IMR-90 (cell line): ENCODE measurements at regions not wholly inside any gene's neighbourhood (a gene's known extent, or its start where the extent isn't known, plus 50 kb on each side); places are given as distances from the start of the nearest gene placed in this dataset.

ENCODE experiments used
- ATAC-seq: fragments of 200-7000 bp; cut with Tn5 transposase; 2 replicates; pipeline ENCODE4 v1.9.1; 2020; ENCODE audit warnings: low read depth, mild to moderate bottlenecking, moderate library complexity
- BruUV-seq: library from RNA; stranded (reverse); fragments of 400-500 nt; replicated peaks from 2 replicates; lab custom pipeline; 2021; lab: Mats Ljungman, UMichigan
- CTCF ChIA-PET: fragments of 300-600 bp; formaldehyde crosslinking; extraction: SDS; loops from one replicate; lab custom pipeline; 2021; ENCODE audit warnings: antibody characterized with exemption; lab: Yijun Ruan, JAX
- POLR2A ChIA-PET: fragments of 300-600 bp; sonication (Branson Sonifier 250); formaldehyde crosslinking; loops from one replicate; lab custom pipeline; 2022; ENCODE audit warnings: antibody characterized with exemption; ENCODE audit not compliant: unreplicated experiment; lab: Charles Lee
- DNase-seq: peaks from one replicate; pipeline ENCODE4 v3.0.0; 2013
- H2AFZ ChIP-seq: replicated peaks from 2 replicates; pipeline ENCODE3; 2013; ENCODE audit warnings: low read length, mild to moderate bottlenecking; ENCODE audit not compliant: poor library complexity
- H2AK5ac ChIP-seq: 2 replicates; pipeline ENCODE4 v1.6.1; 2013; ENCODE audit warnings: low read depth, low read length, inconsistent platforms
- H2AK9ac ChIP-seq: replicated peaks from 2 replicates; pipeline ENCODE3; 2013; ENCODE audit warnings: mild to moderate bottlenecking, low read depth, low read length, moderate library complexity; ENCODE audit not compliant: poor library complexity
- H2BK120ac ChIP-seq: 2 replicates; pipeline ENCODE4 v1.6.1; 2013; ENCODE audit warnings: low read depth, low read length, inconsistent platforms
- H2BK15ac ChIP-seq: 3 replicates; pipeline ENCODE4 v1.6.1; 2013; ENCODE audit warnings: low read depth, low read length, inconsistent platforms
- H2BK20ac ChIP-seq: 2 replicates; pipeline ENCODE4 v1.6.1; 2013; ENCODE audit warnings: low read depth, mild to moderate bottlenecking, inconsistent platforms, low read length, moderate library complexity
- H2BK5ac ChIP-seq: 2 replicates; pipeline ENCODE4 v1.6.1; 2013; ENCODE audit warnings: mild to moderate bottlenecking, low read depth, low read length, inconsistent platforms; ENCODE audit not compliant: poor library complexity, severe bottlenecking
- H3K14ac ChIP-seq: replicated peaks from 2 replicates; pipeline ENCODE4 v1.6.1; 2013; ENCODE audit warnings: low read depth, low read length, inconsistent platforms
- H3K18ac ChIP-seq: 2 replicates; pipeline ENCODE4 v1.6.1; 2013; ENCODE audit warnings: low read depth, low read length, control low read depth
- H3K23ac ChIP-seq: 2 replicates; pipeline ENCODE4 v1.6.1; 2013; ENCODE audit warnings: low read depth, low read length, inconsistent platforms
- H3K27ac ChIP-seq: 2 replicates; pipeline ENCODE4 v1.5.1; 2013; ENCODE audit warnings: mild to moderate bottlenecking, control low read depth, low read length; ENCODE audit not compliant: insufficient read depth
- H3K27me3 ChIP-seq: 2 replicates; pipeline ENCODE4 v1.6.1; 2013; ENCODE audit warnings: low read length; ENCODE audit not compliant: control insufficient read depth, insufficient read depth
- H3K36me3 ChIP-seq: 2 replicates; pipeline ENCODE4 v1.6.1; 2013; ENCODE audit warnings: low read length, mixed read lengths; ENCODE audit not compliant: control insufficient read depth, insufficient read depth
- H3K4ac ChIP-seq: 2 replicates; pipeline ENCODE4 v1.6.1; 2013; ENCODE audit warnings: low read depth, low read length, inconsistent platforms
- H3K4me1 ChIP-seq: 2 replicates; pipeline ENCODE4 v1.6.1; 2013; ENCODE audit warnings: low read length, mixed read lengths; ENCODE audit not compliant: control insufficient read depth, insufficient read depth
- H3K4me2 ChIP-seq: 2 replicates; pipeline ENCODE4 v1.6.1; 2013; ENCODE audit warnings: low read depth, mild to moderate bottlenecking, control low read depth, low read length, moderate library complexity
- H3K4me3 ChIP-seq: 2 replicates; pipeline ENCODE4 v1.5.1; 2013; ENCODE audit warnings: low read depth, mild to moderate bottlenecking, control low read depth, low read length, moderate library complexity; ENCODE audit not compliant: insufficient read depth
- H3K56ac ChIP-seq: 2 replicates; pipeline ENCODE4 v1.6.1; 2013; ENCODE audit warnings: low read length, inconsistent platforms; ENCODE audit not compliant: insufficient read depth; ENCODE audit errors: extremely low read depth
- H3K79me1 ChIP-seq, 2 experiments: 2 replicates each; pipeline ENCODE4 v1.6.1; 2013; ENCODE audit warnings: low read length in 2 of 2, inconsistent platforms in 1 of 2, low read depth in 1 of 2
- H3K9ac ChIP-seq: 2 replicates; pipeline ENCODE4 v1.6.1; 2013; ENCODE audit warnings: low read depth, low read length, control low read depth
- H3K9me1 ChIP-seq: 2 replicates; pipeline ENCODE4 v1.6.1; 2013; ENCODE audit warnings: low read length, inconsistent platforms; ENCODE audit not compliant: insufficient read depth
- H3K9me3 ChIP-seq: 2 replicates; pipeline ENCODE4 v1.6.1; 2013; ENCODE audit warnings: low read length; ENCODE audit not compliant: control insufficient read depth, insufficient read depth
- H4K20me1 ChIP-seq: 2 replicates; pipeline ENCODE4 v1.6.1; 2013; ENCODE audit warnings: low read length, inconsistent platforms; ENCODE audit not compliant: insufficient read depth
- H4K5ac ChIP-seq: 2 replicates; pipeline ENCODE4 v1.6.1; 2013; ENCODE audit warnings: mild to moderate bottlenecking, low read depth, low read length, control low read depth
- H4K8ac ChIP-seq, 2 experiments: 2 replicates each; pipeline ENCODE4 v1.6.1; 2013; ENCODE audit warnings: low read depth in 2 of 2, low read length in 2 of 2, control low read depth in 1 of 2, inconsistent platforms in 1 of 2
- H4K91ac ChIP-seq: 2 replicates; pipeline ENCODE4 v1.6.1; 2013; ENCODE audit warnings: low read depth, low read length, inconsistent platforms; ENCODE audit not compliant: insufficient read depth
- CHD1 ChIP-seq: IDR thresholded peaks from 2 replicates; pipeline ENCODE4 v1.6.1; 2012; ENCODE audit warnings: low read depth, low read length, improper control_type of control experiment
- MXI1 ChIP-seq: IDR thresholded peaks from 2 replicates; pipeline ENCODE4 v1.6.1; 2012; ENCODE audit warnings: low read depth, mild to moderate bottlenecking, low read length, moderate library complexity, borderline replicate concordance
- SMC3 ChIP-seq: fragments of 150-350 bp; IDR thresholded peaks from 2 replicates; pipeline ENCODE4 v1.6.1; 2016; ENCODE audit warnings: low read depth, mild to moderate bottlenecking, antibody characterized with exemption, low read length, moderate library complexity
- USF2 ChIP-seq: fragments of 150-350 bp; IDR thresholded peaks from 2 replicates; pipeline ENCODE4 v1.6.1; 2017; ENCODE audit warnings: mild to moderate bottlenecking, antibody characterized with exemption, low read length, low read depth
- WGBS, 2 experiments: methylation state at CpG; one replicate each; pipeline versions ENCODE4 v1.1.5 to v1.1.7; 2013; ENCODE audit warnings: missing lambda C conversion rate in 2 of 2; ENCODE audit not compliant: insufficient read length in 1 of 2; ENCODE audit errors: extremely low coverage in 2 of 2; 5-methylcytosine and 5-hydroxymethylcytosine counted together
- dilution Hi-C: fragments of 300-500 bp; cut with HindIII; formaldehyde crosslinking; loops from one replicate; pipeline ENCODE4 v1.14.3; 2018; ENCODE audit warnings: low sequenced_read_pairs; ENCODE audit not compliant: unreplicated experiment
- in situ Hi-C: fragments of 300-500 bp; cut with MboI; formaldehyde crosslinking; loops from 3 replicates; pipeline ENCODE4 v1.14.3; 2019; ENCODE audit warnings: low sequenced_read_pairs, inconsistent platforms, mixed read lengths
- intact Hi-C: fragments of 100-400 bp; cut with micrococcal nuclease; formaldehyde crosslinking; loops from 2 replicates; pipeline ENCODE4 v1.10.0; 2022

- POLR2A ChIA-PET, result no interaction called here
- no CpG with 5 or more reads among the region's 2 CpGs for WGBS, 2 experiments
- no peak for ATAC-seq
These were observed 160.1 kb downstream of the TMA16 start for GRCh38 chr4:163654621-163655020.

More at GRCh38 chr4:163654621-163655020, 160.1 kb downstream of the TMA16 start:
- no peaks in the 10 kb centered on the region for H3K9me1 ChIP-seq
- H4K8ac ChIP-seq, result no peak overlapping the region
- in situ Hi-C loops (no loop called here), intact Hi-C loops (no loop called here), dilution Hi-C loops (no loop called here)
- no peaks in the 10 kb centered on the region for H3K79me1 ChIP-seq
- H3K27me3 ChIP-seq, result no peaks in the 10 kb centered on the region
- CTCF ChIA-PET, result no interaction called here
- no peak for DNase-seq
- no peak overlapping the region for H3K14ac ChIP-seq
- no peak overlapping the region for H3K27ac ChIP-seq
- no peak overlapping the region for H4K5ac ChIP-seq
- H3K56ac ChIP-seq, result no peak overlapping the region
- no peak overlapping the region for H3K23ac ChIP-seq
- TF ChIP-seq MXI1 (no peak), SMC3 (no peak), CHD1 (no peak), USF2 (no peak)
- no peaks in the 10 kb centered on the region for H3K9me3 ChIP-seq
- H2AK5ac ChIP-seq, result no peak overlapping the region
- H2BK5ac ChIP-seq, result no peak overlapping the region
- H3K4me2 ChIP-seq, result no peak overlapping the region
- no peaks in the 10 kb centered on the region for H3K36me3 ChIP-seq
- H3K4me1 ChIP-seq, result no peaks in the 10 kb centered on the region
- no peak overlapping the region for H2BK20ac ChIP-seq
- no peak overlapping the region for H2AFZ ChIP-seq
- no peak overlapping the region for H3K9ac ChIP-seq
- no peak overlapping the region for H2BK120ac ChIP-seq
- H2AK9ac ChIP-seq, result no peak overlapping the region
- no peak overlapping the region for H3K4me3 ChIP-seq
- BruUV-seq, result no TSS peak
- H3K4ac ChIP-seq, result no peak overlapping the region
- H3K18ac ChIP-seq, result no peak overlapping the region
- no peak overlapping the region for H2BK15ac ChIP-seq
- H4K91ac ChIP-seq, result no peak overlapping the region
- H4K20me1 ChIP-seq, result no peaks in the 10 kb centered on the region
